ENCODE measurements at regions not wholly inside any gene's neighbourhood (a gene's known extent, or its start where the extent isn't known, plus 50 kb on each side); places are given as distances from the start of the nearest gene placed in this dataset.

GRCh38 chr9:101904845-101905244, 166.4 kb upstream of the GRIN3A start:
- no peak for DNase-seq (ENCODE audit: low read depth)
- TF ChIP-seq CTCF (conservative IDR thresholded peaks at IDR 0.05; ENCODE audit: low read depth, low read length) = no peak
- H3K4me3 ChIP-seq (ENCODE audit: low read depth, low read length) = no peak overlapping the region

- no peak overlapping the region for H3K4me3 ChIP-seq (ENCODE audit: low read depth, low read length)
- DNase-seq (ENCODE audit: low read depth) = no peak
- TF ChIP-seq CTCF (conservative IDR thresholded peaks at IDR 0.05; ENCODE audit: low read depth, low read length) = no peak
Measured at GRCh38 chr9:101902051-101902450, 163.6 kb upstream of the GRIN3A start.

DNA sequence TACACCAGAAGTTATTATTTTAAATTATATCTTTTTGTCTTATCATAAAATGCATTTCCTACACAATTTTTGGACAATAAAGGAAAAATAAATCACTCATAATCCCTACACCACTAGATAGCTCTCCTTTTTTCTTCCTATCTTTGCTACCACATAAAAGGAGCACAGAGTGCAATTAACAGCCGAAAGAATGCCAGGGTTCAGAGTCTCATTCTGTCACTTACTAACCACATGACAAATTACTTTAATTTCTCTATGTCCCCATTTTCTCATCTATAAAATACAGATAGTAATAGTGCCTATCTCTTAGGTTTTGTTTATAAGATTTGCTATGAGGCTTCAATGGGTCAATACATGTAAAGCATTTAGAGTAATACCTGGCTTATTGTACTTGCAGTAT, 158.7 kb upstream of the GRIN3A start:
- no peak for DNase-seq (ENCODE audit: low read depth)
- TF ChIP-seq CTCF (conservative IDR thresholded peaks at IDR 0.05; ENCODE audit: low read depth, low read length) = no peak
- H3K4me3 ChIP-seq (ENCODE audit: low read depth, low read length) = no peak overlapping the region

GRCh38 chr9:101893661-101894646, 155.5 kb upstream of the GRIN3A start:
- no peak for DNase-seq (ENCODE audit: low read depth)
- H3K4me3 ChIP-seq (ENCODE audit: low read depth, low read length) = no peak overlapping the region
- no peak for TF ChIP-seq CTCF (conservative IDR thresholded peaks at IDR 0.05; ENCODE audit: low read depth, low read length)

DNA sequence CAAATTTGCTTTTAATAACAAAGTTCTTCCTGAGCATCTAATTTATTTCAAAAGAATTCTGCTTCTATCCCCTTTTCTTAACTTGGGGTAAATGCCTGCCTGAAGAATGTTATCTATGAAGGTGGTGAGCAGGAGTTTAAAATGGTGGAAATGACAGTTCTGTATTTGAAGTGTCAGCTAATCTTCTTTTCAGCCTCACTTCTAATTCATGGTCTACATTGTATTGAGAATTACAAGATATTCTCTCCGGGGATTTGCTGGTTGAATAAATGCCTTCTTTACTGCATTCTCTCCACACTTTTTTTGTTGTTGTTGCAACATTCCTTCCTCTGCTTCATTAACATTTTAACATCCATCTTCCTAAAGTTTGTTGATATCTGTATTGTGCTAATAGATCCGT, 143.1 kb upstream of the GRIN3A start:
- TF ChIP-seq CTCF (conservative IDR thresholded peaks at IDR 0.05; ENCODE audit: low read depth, low read length) = no peak
- no peak for DNase-seq (ENCODE audit: low read depth)

DNA sequence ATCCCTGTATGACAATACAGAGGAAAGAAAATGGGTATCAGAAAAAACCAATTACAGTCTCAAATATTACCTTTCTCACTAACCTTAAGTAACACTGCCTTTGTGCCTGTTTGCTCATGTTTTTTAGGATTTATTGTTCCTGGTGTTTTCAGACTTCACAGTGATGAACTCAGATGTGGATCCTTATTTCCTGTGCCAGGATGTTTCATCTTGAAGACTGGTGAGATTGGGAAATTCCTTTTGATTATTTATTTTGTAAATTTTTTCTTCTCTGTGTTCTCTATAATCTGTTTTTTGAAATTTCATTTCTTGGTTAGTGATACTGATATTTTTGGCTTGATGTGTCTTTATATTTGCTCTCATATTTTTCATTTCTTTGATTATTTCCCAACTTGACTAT, 142.4 kb upstream of the GRIN3A start:
- no peak for TF ChIP-seq CTCF (conservative IDR thresholded peaks at IDR 0.05; ENCODE audit: low read depth, low read length)

More for the DNA sequence above, 143.1 kb upstream of the GRIN3A start:
- no peak overlapping the region for H3K4me3 ChIP-seq (ENCODE audit: low read depth, low read length)

GRCh38 chr9:101878734-101879133, 140.3 kb upstream of the GRIN3A start:
- TF ChIP-seq CTCF (conservative IDR thresholded peaks at IDR 0.05; ENCODE audit: low read depth, low read length) = no peak

More for the DNA sequence above, 142.4 kb upstream of the GRIN3A start:
- no peak for DNase-seq (ENCODE audit: low read depth)
- H3K4me3 ChIP-seq (ENCODE audit: low read depth, low read length) = no peak overlapping the region

More at GRCh38 chr9:101878734-101879133, 140.3 kb upstream of the GRIN3A start:
- no peak for DNase-seq (ENCODE audit: low read depth)
- H3K4me3 ChIP-seq (ENCODE audit: low read depth, low read length) = no peak overlapping the region
